H1 (cell line): ENCODE measurements at regions not wholly inside any gene's neighbourhood (a gene's known extent, or its start where the extent isn't known, plus 50 kb on each side); places are given as distances from the start of the nearest gene placed in this dataset.

Experiments used
- CTCF ChIA-PET: fragments of 300-600 bp; sonication (Branson Sonifier 250); formaldehyde crosslinking; loops from one replicate; lab custom pipeline; 2021; ENCODE audit not compliant: partially characterized antibody; lab: Charles Lee
- POLR2A ChIA-PET: fragments of 300-600 bp; sonication (Branson Sonifier 250); formaldehyde crosslinking; loops from one replicate; lab custom pipeline; 2021; ENCODE audit warnings: inconsistent platforms; ENCODE audit not compliant: partially characterized antibody; lab: Charles Lee
- DNase-seq, 2 experiments: peaks; one replicate each; pipeline versions ENCODE4 v3.0.0 to v3.0.0-alpha.2; 2010 to 2022; ENCODE audit warnings: low spot score in 2 of 2, low read depth in 1 of 2, mixed read lengths in 1 of 2
- FAIRE-seq: peaks from 2 replicates; lab custom pipeline; 2011; peaks lifted over from hg19 to GRCh38; lab: Jason Lieb, UNC
- H2AFZ ChIP-seq: 2 replicates; pipeline ENCODE4 v1.8.1; 2012; ENCODE audit warnings: low read length, inconsistent platforms
- H2AK5ac ChIP-seq: 2 replicates; pipeline ENCODE4 v1.6.1; 2013; ENCODE audit warnings: low read depth, low read length
- H2BK120ac ChIP-seq: replicated peaks from 2 replicates; pipeline ENCODE3; 2013; ENCODE audit warnings: low read depth, low read length, inconsistent platforms
- H2BK12ac ChIP-seq: 2 replicates; pipeline ENCODE4 v1.6.1; 2013; ENCODE audit warnings: low read depth, low read length
- H2BK15ac ChIP-seq: 2 replicates; pipeline ENCODE4 v1.6.1; 2013; ENCODE audit warnings: low read length
- H2BK20ac ChIP-seq: 2 replicates; pipeline ENCODE4 v1.6.1; 2013; ENCODE audit warnings: low read length
- H2BK5ac ChIP-seq: 2 replicates; pipeline ENCODE4 v1.6.1; 2013; ENCODE audit warnings: low read depth, low read length
- H3K14ac ChIP-seq: 2 replicates; pipeline ENCODE4 v1.6.1; 2013; ENCODE audit warnings: inconsistent platforms; ENCODE audit not compliant: insufficient read length
- H3K18ac ChIP-seq: 2 replicates; pipeline ENCODE4 v1.6.1; 2013; ENCODE audit warnings: low read length; ENCODE audit errors: extremely low read depth
- H3K23ac ChIP-seq: 2 replicates; pipeline ENCODE4 v1.6.1; 2013; ENCODE audit warnings: inconsistent platforms; ENCODE audit not compliant: insufficient read length
- H3K23me2 ChIP-seq: 2 replicates; pipeline ENCODE4 v1.6.1; 2013; ENCODE audit warnings: low read depth, low read length
- H3K27ac ChIP-seq: 2 replicates; pipeline ENCODE4 v1.6.1; 2011; ENCODE audit warnings: low read depth, low read length, inconsistent platforms
- H3K27me3 ChIP-seq, 4 experiments: replicated peaks in 1 of 4; 1 replicate in 1 of 4; 2 replicates in 3 of 4; pipeline versions ENCODE4 v1.6.1 to v1.8.1; 2011 to 2013; ENCODE audit warnings: low read length in 3 of 4, mild to moderate bottlenecking in 3 of 4, inconsistent platforms in 2 of 4, mixed read lengths in 2 of 4, moderate library complexity in 1 of 4; ENCODE audit not compliant: control insufficient read depth in 3 of 4, insufficient read depth in 3 of 4; ENCODE audit errors: extremely low read depth in 1 of 4
- H3K36me3 ChIP-seq, 4 experiments: 2 replicates each; pipeline versions ENCODE4 v1.6.1 to v1.8.1; 2011 to 2013; ENCODE audit warnings: mild to moderate bottlenecking in 4 of 4, low read length in 3 of 4, moderate library complexity in 2 of 4, control low read depth in 1 of 4, inconsistent platforms in 1 of 4; ENCODE audit not compliant: insufficient read depth in 4 of 4, control insufficient read depth in 2 of 4
- H3K4ac ChIP-seq: replicated peaks from 2 replicates; pipeline ENCODE3; 2013; ENCODE audit warnings: low read length, low read depth, mixed read lengths, inconsistent platforms; ENCODE audit not compliant: insufficient read length
- H3K4me1 ChIP-seq, 4 experiments: replicated peaks in 1 of 4; 1 replicate in 1 of 4; 2 replicates in 3 of 4; pipeline versions ENCODE4 v1.6.1 to v1.8.1; 2011 to 2013; ENCODE audit warnings: low read length in 3 of 4, inconsistent platforms in 2 of 4, mixed read lengths in 1 of 4; ENCODE audit not compliant: insufficient read depth in 4 of 4, control insufficient read depth in 3 of 4
- H3K4me2 ChIP-seq, 2 experiments: 2 replicates each; pipeline versions ENCODE4 v1.6.1 to v1.8.1; 2011 to 2013; ENCODE audit warnings: low read depth in 2 of 2, low read length in 2 of 2, control low read depth in 1 of 2, inconsistent platforms in 1 of 2, mild to moderate bottlenecking in 1 of 2; ENCODE audit not compliant: insufficient read depth in 1 of 2
- H3K4me3 ChIP-seq, 4 experiments: fragments of 200-600, 300-600 bp in 1 of 4; sonication (generic), shearing (Covaris generic), sonication (Bioruptor Twin) in 1 of 4; 2 replicates each; pipeline versions ENCODE4 v1.5.1 to v1.8.1; 2011 to 2016; ENCODE audit warnings: low read length in 4 of 4, low read depth in 3 of 4, control low read depth in 2 of 4, inconsistent platforms in 2 of 4, mild to moderate bottlenecking in 2 of 4, mixed read lengths in 1 of 4, moderate library complexity in 1 of 4; ENCODE audit not compliant: insufficient read depth in 2 of 4; ENCODE audit errors: extremely low read depth in 1 of 4
- H3K56ac ChIP-seq: replicated peaks from 2 replicates; pipeline ENCODE3; 2013; ENCODE audit warnings: low read depth, mild to moderate bottlenecking, mixed read lengths, low read length, inconsistent platforms; ENCODE audit not compliant: insufficient read length
- H3K79me1 ChIP-seq: 2 replicates; pipeline ENCODE4 v1.6.1; 2013; ENCODE audit warnings: low read depth, low read length, control low read depth
- H3K79me2 ChIP-seq, 2 experiments: 2 replicates each; pipeline versions ENCODE4 v1.6.1 to v1.8.1; 2012 to 2013; ENCODE audit warnings: low read length in 2 of 2, mild to moderate bottlenecking in 2 of 2, inconsistent platforms in 1 of 2; ENCODE audit not compliant: insufficient read depth in 2 of 2, control insufficient read depth in 1 of 2
- H3K9ac ChIP-seq, 4 experiments: replicated peaks in 1 of 4; 1 replicate in 1 of 4; 2 replicates in 3 of 4; pipeline versions ENCODE4 v1.6.1 to v1.8.1; 2011 to 2013; ENCODE audit warnings: low read depth in 3 of 4, low read length in 3 of 4, control low read depth in 2 of 4, mild to moderate bottlenecking in 2 of 4, moderate library complexity in 2 of 4, inconsistent platforms in 1 of 4; ENCODE audit errors: extremely low read depth in 1 of 4
- H3K9me3 ChIP-seq, 2 experiments: 2 replicates each; pipeline versions ENCODE4 v1.6.1 to v1.8.1; 2012 to 2013; ENCODE audit warnings: mild to moderate bottlenecking in 2 of 2, moderate library complexity in 2 of 2, control low read depth in 1 of 2, inconsistent platforms in 1 of 2, low read depth in 1 of 2, low read length in 1 of 2, mixed read lengths in 1 of 2; ENCODE audit not compliant: insufficient read depth in 2 of 2
- H4K20me1 ChIP-seq, 2 experiments: replicated peaks in 1 of 2; 2 replicates each; pipeline versions ENCODE3 to v1.8.1; 2011 to 2013; ENCODE audit warnings: inconsistent platforms in 2 of 2, low read length in 2 of 2, mild to moderate bottlenecking in 1 of 2; ENCODE audit not compliant: insufficient read depth in 2 of 2, control insufficient read depth in 1 of 2
- H4K5ac ChIP-seq: 2 replicates; pipeline ENCODE4 v1.6.1; 2013; ENCODE audit warnings: low read length, low read depth, mixed read lengths, inconsistent platforms; ENCODE audit not compliant: insufficient read length
- H4K8ac ChIP-seq: 2 replicates; pipeline ENCODE4 v1.8.0; 2013; ENCODE audit warnings: mild to moderate bottlenecking, moderate library complexity, low read length, inconsistent platforms; ENCODE audit not compliant: insufficient read depth; ENCODE audit errors: extremely low read depth
- H4K91ac ChIP-seq: replicated peaks from 2 replicates; pipeline ENCODE3; 2013; ENCODE audit warnings: low read length, mixed read lengths, inconsistent platforms; ENCODE audit not compliant: insufficient read length
- CHD1 ChIP-seq: IDR thresholded peaks from 2 replicates; pipeline ENCODE4 v1.6.1; 2012; ENCODE audit warnings: low read depth, low read length, improper control_type of control experiment
- EP300 ChIP-seq, 2 experiments: IDR thresholded peaks; 1 replicate in 1 of 2; 2 replicates in 1 of 2; pipeline ENCODE4 v1.6.1; 2011 to 2012; ENCODE audit warnings: low read depth in 2 of 2, low read length in 2 of 2, mild to moderate bottlenecking in 2 of 2, borderline replicate concordance in 1 of 2, inconsistent platforms in 1 of 2, moderate library complexity in 1 of 2
- RNF2 ChIP-seq: fragments of 200-900, 300-1000 bp; sonication (generic); IDR thresholded peaks from 2 replicates; pipeline ENCODE4 v1.7.1; 2016; ENCODE audit warnings: borderline replicate concordance, low read depth, mild to moderate bottlenecking, antibody characterized with exemption, low read length; ENCODE audit not compliant: poor library complexity, severe bottlenecking; ENCODE audit errors: missing control alignments
- TCF12 ChIP-seq: IDR thresholded peaks from 2 replicates; pipeline ENCODE4 v1.6.1; 2011; ENCODE audit warnings: low read depth, mild to moderate bottlenecking, low read length
- WGBS, 2 experiments: shearing (Covaris generic) in 1 of 2; methylation state at CpG; one replicate each; pipeline versions ENCODE4 v1.1.6 to v1.1.7; 2013 to 2015; ENCODE audit warnings: low lambda C conversion rate in 2 of 2, mixed read lengths in 2 of 2, inconsistent platforms in 1 of 2, low coverage in 1 of 2, missing lambda C conversion rate in 1 of 2; ENCODE audit not compliant: insufficient replicate concordance in 2 of 2, insufficient coverage in 1 of 2, insufficient read length in 1 of 2; ENCODE audit errors: extremely low coverage in 1 of 2, missing lambda C conversion rate in 1 of 2; 5-methylcytosine and 5-hydroxymethylcytosine counted together

- Histone ChIP-seq H3K18ac (no peak overlapping the region), H2BK15ac (no peak overlapping the region), H3K14ac (no peak overlapping the region), H3K23ac (no peak overlapping the region), H3K36me3 (no peaks in the 10 kb centered on the region), H3K4me1 (no peaks in the 10 kb centered on the region), H3K9ac (no peak overlapping the region), H3K4me3 (no peak overlapping the region), H2AFZ (no peak overlapping the region)
- CTCF ChIA-PET, result interaction anchor here (0.7 to 1.1 kb wide), 4 partner anchors 9 to 137 kb away, joined by 3 to 5 read pairs (median 3); no protein-coding TSS in a partner anchor
- TF ChIP-seq CHD1 (no peak), EP300 (IDR thresholded peaks at IDR 0.05; ENCODE audit: borderline replicate concordance in 1 of 2, low read depth in 2 of 2, low read length in 2 of 2) (no peak), RNF2 (no peak), TCF12 (no peak)
- TF ChIP-seq, all 59 proteins: peak for 0
- no peak for FAIRE-seq
- H2BK120ac ChIP-seq, result no peak overlapping the region
- H3K4ac ChIP-seq, result no peak overlapping the region
- no peak overlapping the region for H2BK5ac ChIP-seq
- no peaks in the 10 kb centered on the region for H4K20me1 ChIP-seq
- POLR2A ChIA-PET, result no interaction called here
- no peaks in the 10 kb centered on the region for H3K79me2 ChIP-seq
- no peak overlapping the region for H2AK5ac ChIP-seq
- H4K91ac ChIP-seq, result no peak overlapping the region
- H3K9me3 ChIP-seq, result no peaks in the 10 kb centered on the region
- no peaks in the 10 kb centered on the region for H3K79me1 ChIP-seq
- no peaks in the 10 kb centered on the region for H3K23me2 ChIP-seq
- H2BK12ac ChIP-seq, result no peak overlapping the region
- no peak overlapping the region for H3K27ac ChIP-seq
- no peaks in the 10 kb centered on the region; a peak in 2 of 7 replicates for H3K27me3 ChIP-seq
- WGBS, 2 experiments, result 90% methylated on average over 12 of the region's 12 CpGs; no CpG with 5 or more reads in 1 of the 2 experiments
- H3K56ac ChIP-seq, result no peak overlapping the region
- H4K5ac ChIP-seq, result no peak overlapping the region
- no peak overlapping the region for H2BK20ac ChIP-seq
- no peak overlapping the region for H4K8ac ChIP-seq
- H3K4me2 ChIP-seq, result no peak overlapping the region
- no peak for DNase-seq
Measured at GRCh38 chr6:165960695-165961094, 207.0 kb downstream of the TBXT start.
